LNCAP (cell line): ENCODE measurements at regions not wholly inside any gene's neighbourhood (a gene's known extent, or its start where the extent isn't known, plus 50 kb on each side); places are given as distances from the start of the nearest gene placed in this dataset.

Source experiments
- CTCF ChIP-seq: fragments of 450-650 bp; IDR thresholded peaks from 2 replicates; pipeline ENCODE4 v1.5.1; 2017; ENCODE audit warnings: mild to moderate bottlenecking

- TF ChIP-seq CTCF, result no peak
Observed at GRCh38 chr2:59068255-59068654, 827.1 kb upstream of the FANCL start.

GRCh38 chr2:59066787-59067399 is 825.8 kb upstream of the FANCL start:
- no peak for TF ChIP-seq CTCF

GRCh38 chr2:59047373-59047995 is 806.4 kb upstream of the FANCL start:
- TF ChIP-seq CTCF, result no peak

DNA sequence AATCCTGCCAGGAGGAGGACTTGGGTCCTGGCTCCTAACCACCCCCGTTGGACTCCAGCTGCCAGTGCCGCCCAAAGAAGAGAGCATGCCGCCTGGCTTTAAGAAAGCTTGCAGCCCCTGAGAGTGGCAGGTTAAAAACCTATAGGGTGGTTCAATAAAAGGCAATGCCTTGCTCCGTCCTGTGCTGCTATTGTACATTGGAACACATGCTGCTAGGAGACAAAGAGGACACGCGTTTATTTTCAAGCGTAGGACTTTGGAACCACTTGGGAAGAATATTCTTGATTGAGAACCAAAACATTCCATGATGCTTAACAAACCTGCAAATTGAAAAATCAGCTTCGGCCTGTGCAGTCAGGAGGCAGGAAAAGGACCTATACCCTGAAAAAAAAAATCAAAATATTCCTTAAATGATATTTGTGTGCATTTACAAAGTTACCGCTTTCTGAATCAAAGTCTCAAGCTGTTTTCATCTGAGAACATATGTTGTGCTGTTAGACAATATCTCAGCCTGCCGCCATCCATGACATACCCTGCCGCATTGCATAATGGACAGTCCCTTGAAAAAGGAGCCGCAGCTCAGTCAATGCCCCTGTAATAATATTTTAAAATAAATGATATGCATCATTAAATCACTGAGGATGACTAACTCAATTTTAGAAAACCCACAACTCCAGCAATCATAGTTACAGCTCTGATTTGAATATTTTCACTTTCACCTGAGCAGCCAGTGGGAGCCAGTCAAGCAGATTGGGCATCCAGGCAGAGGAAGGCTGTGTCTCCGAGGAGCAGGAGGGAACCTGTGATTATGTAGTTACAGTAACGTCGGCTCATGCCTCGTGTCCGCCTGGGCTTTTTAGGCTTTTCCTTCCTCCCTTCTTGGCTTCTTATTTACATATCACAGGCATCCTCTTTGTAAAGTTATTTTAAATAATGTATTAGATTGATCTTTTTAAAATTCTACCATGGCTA is 805.6 kb upstream of the FANCL start:
- no peak for TF ChIP-seq CTCF

GRCh38 chr2:59044736-59045135 is 803.6 kb upstream of the FANCL start:
- no peak for TF ChIP-seq CTCF

- TF ChIP-seq CTCF, result no peak
Observed at GRCh38 chr2:59041139-59041538, 800.0 kb upstream of the FANCL start.

DNA sequence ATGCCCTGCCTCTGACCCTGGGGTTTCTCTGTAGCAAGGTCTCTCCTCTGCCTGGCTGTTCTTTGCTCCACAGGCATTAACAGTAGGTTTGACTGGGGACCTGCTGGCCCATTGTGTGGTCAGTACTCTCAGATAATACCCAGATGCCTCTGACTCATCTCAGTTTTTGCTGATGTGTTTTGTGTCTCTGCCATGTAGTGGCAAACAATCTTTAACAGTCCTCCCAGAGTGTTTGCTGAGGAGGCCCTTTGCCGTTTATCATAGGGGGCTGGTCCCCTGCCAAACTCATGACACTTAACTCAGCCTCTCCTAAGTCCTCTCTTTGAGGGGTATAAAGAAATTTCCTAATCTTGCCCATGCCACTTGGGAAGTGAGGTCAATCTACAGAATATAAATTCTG is 793.7 kb upstream of the FANCL start:
- no peak for TF ChIP-seq CTCF
